Adipocyte (in vitro differentiated cells): ENCODE measurements at regions not wholly inside any gene's neighbourhood (a gene's known extent, or its start where the extent isn't known, plus 50 kb on each side); places are given as distances from the start of the nearest gene placed in this dataset.
"Not testable (repeated sequence)": the region's sequence is repeated elsewhere in the genome, so short reads cannot be mapped to it uniquely, and the experiment has no call there.

ENCODE experiments used
- DNase-seq: peaks from one replicate; pipeline ENCODE4 v3.0.0-alpha.2; 2015; ENCODE audit warnings: low read depth
- H3K27me3 ChIP-seq: replicated peaks from 2 replicates; pipeline ENCODE4 v1.7.0; 2013; ENCODE audit warnings: mild to moderate bottlenecking, low read length, moderate library complexity; ENCODE audit not compliant: control insufficient read depth, insufficient read depth
- H3K36me3 ChIP-seq: 2 replicates; pipeline ENCODE4 v1.7.0; 2013; ENCODE audit warnings: low read length, mild to moderate bottlenecking, moderate library complexity; ENCODE audit not compliant: control insufficient read depth, insufficient read depth, severe bottlenecking
- H3K4me1 ChIP-seq: 2 replicates; pipeline ENCODE4 v1.7.0; 2013; ENCODE audit warnings: mild to moderate bottlenecking, low read length, moderate library complexity; ENCODE audit not compliant: control insufficient read depth, insufficient read depth
- H3K4me3 ChIP-seq: 2 replicates; pipeline ENCODE4 v1.7.0; 2013; ENCODE audit warnings: mild to moderate bottlenecking, low read length, moderate library complexity
- H3K9ac ChIP-seq: 2 replicates; pipeline ENCODE4 v1.7.0; 2013; ENCODE audit warnings: mild to moderate bottlenecking, low read length, moderate library complexity
- H3K9me3 ChIP-seq: 2 replicates; pipeline ENCODE4 v1.7.0; 2013; ENCODE audit warnings: mild to moderate bottlenecking, low read length, moderate library complexity; ENCODE audit not compliant: control insufficient read depth

DNA sequence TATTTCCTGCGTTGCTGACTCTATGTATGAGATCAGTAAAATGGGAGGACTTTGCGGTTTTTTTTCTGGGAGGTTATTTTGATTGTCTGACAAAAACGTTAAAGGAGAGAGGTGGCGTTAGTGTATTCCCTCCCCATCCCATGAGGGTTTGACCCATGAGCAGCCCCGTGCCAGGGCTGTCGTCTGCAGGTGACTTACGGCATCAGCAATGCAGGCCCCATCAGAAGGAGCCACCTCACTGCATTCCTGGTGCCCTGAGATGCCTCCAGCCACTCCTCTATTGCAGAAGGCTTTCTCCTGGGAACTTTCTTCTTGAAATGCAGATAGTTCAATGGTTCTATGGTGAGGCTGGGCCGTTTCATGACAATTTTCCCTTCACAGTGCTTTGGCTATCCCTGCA, 149.3 kb downstream of the TTLL2 start:
- Histone ChIP-seq H3K27me3 (no peaks in the 10 kb centered on the region), H3K9me3 (no peaks in the 10 kb centered on the region), H3K9ac (no peak overlapping the region), H3K4me1 (no peaks in the 10 kb centered on the region), H3K36me3 (no peaks in the 10 kb centered on the region), H3K4me3 (no peak overlapping the region)
- DNase-seq = no peak

DNA sequence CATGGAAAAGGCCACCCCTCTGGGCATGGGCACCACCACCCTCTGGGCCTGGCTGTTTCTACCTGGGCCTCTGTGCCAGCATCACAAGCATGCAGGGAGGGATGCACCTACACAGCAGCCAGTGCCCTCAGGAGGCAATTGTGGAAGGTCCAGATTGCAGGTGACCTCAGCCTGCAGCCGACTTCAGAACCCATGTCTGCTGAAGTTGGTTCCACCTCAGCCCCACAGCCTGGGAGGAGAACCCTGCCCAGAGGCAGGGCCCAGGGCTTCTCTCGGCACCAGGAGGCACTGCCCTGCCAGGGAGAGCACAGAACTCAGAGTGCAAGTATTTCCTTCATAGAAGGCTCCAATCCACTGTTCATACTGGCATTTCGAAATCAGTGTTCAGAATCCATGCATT, 149.8 kb downstream of the TTLL2 start:
- H3K9ac ChIP-seq = no peak overlapping the region
- H3K27me3 ChIP-seq = peaks cover 5% of the 10 kb centered on the region
- peak; percentile 1 for DNase-seq
- H3K4me3 ChIP-seq = no peak overlapping the region
- H3K9me3 ChIP-seq = no peaks in the 10 kb centered on the region
- no peaks in the 10 kb centered on the region for H3K36me3 ChIP-seq
- H3K4me1 ChIP-seq = no peaks in the 10 kb centered on the region

DNA sequence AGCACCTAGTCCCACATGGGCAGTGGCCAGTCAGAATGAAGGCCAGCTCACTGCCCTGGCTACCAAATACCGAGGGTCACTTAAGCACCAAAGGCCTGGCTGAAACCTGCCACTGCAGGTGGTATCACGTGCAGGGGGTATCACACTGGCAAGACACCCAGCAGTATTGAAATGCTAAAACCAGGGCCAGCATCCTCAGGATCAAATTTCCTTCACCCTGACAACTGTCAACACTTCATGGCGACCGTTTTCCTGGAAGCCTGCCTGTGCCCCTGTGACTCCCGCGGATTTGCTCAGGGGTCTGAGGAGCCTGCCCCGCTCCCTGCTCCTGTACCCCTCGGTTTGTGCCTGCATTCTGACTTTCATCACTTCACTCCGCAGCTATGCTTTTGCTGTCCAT, 151.1 kb downstream of the TTLL2 start:
- Histone ChIP-seq H3K4me3 (no peak overlapping the region), H3K36me3 (no peaks in the 10 kb centered on the region), H3K27me3 (peaks cover 7% of the 10 kb centered on the region), H3K9me3 (no peaks in the 10 kb centered on the region), H3K4me1 (no peaks in the 10 kb centered on the region), H3K9ac (no peak overlapping the region)
- DNase-seq = no peak

DNA sequence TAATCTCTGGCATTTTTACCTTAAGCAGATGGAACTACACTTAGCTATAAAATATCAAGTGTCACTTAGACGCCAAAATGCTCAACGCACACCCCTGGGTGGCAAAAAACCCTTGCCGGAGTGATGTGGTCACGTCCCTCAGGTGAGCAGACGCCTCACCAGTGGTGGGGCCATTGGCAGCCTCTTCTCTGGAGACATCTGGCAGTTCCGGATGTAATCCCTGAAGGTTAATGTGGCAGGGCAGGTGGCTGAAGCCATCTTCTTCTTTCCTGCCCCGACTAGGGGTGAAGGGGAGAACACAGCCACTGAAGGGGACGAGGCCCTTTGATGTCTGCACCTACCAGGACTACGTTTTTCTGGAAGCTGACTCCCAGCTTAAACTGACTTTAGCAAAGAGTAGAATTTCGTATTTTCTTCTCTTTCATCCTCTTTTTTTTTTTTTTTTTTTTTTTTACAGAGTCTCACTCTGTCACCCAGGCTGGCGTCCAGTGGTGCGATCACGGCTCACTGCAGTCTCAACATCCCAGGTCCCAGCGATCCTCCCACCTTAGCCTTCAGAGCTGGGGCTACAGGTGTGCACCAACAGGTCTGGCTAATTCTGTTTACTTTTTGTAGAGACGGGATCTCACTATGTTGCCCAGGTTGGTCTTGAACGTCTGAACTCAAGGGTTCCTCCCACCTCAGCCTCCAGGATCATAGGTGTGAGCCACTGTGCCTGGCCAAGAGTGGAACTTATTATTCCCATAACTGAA, 152.1 kb downstream of the TTLL2 start:
- Histone ChIP-seq H3K9me3 (no peaks in the 10 kb centered on the region), H3K27me3 (peaks cover 7% of the 10 kb centered on the region), H3K9ac (no peak overlapping the region), H3K4me1 (no peaks in the 10 kb centered on the region), H3K36me3 (no peaks in the 10 kb centered on the region), H3K4me3 (no peak overlapping the region)
- no peak for DNase-seq

DNA sequence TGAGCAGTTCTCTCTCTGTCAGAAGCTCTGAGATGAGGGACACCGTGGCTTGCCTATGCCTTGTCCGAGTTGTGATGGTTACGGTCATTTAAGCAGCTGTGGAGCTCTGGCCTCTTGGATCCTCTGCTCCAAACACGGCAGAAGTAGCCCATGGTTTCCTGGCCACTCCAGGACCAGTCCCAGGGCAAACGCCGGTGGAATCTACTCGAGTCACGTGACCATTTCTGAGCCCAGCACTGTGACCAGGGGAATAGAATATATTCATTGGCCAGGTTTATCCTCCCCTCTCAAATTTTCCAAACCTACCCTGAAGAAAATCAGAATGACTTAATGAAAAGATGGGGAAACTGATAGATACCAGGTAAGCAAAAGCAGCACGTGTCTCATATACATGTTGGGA, 152.8 kb downstream of the TTLL2 start:
- no peak for DNase-seq
- Histone ChIP-seq H3K36me3 (no peaks in the 10 kb centered on the region), H3K27me3 (peaks cover 7% of the 10 kb centered on the region), H3K9ac (no peak overlapping the region), H3K9me3 (no peaks in the 10 kb centered on the region), H3K4me1 (no peaks in the 10 kb centered on the region), H3K4me3 (no peak overlapping the region)

DNA sequence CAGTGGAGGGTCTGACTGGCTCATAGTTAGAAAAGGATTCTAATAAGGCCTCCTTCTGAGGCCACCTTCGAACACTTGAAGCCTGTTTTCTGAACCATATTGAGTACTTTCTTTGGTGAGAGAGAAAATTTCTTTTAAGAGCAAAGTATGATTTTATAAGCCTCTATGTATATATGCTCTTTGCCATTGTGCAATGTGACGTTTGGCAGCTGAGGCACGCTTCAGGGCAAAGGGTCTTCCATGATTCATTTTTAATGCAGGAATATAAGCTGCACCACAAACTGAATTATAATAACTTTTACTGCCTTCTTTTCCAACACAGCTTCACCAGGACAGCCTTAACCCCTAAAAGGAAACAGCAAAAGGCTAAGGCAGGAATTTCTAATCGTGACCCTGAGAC, 154.4 kb downstream of the TTLL2 start:
- Histone ChIP-seq H3K4me3 (no peak overlapping the region), H3K36me3 (no peaks in the 10 kb centered on the region), H3K4me1 (no peaks in the 10 kb centered on the region), H3K9ac (no peak overlapping the region), H3K9me3 (no peaks in the 10 kb centered on the region), H3K27me3 (peaks cover 7% of the 10 kb centered on the region)
- no peak for DNase-seq

DNA sequence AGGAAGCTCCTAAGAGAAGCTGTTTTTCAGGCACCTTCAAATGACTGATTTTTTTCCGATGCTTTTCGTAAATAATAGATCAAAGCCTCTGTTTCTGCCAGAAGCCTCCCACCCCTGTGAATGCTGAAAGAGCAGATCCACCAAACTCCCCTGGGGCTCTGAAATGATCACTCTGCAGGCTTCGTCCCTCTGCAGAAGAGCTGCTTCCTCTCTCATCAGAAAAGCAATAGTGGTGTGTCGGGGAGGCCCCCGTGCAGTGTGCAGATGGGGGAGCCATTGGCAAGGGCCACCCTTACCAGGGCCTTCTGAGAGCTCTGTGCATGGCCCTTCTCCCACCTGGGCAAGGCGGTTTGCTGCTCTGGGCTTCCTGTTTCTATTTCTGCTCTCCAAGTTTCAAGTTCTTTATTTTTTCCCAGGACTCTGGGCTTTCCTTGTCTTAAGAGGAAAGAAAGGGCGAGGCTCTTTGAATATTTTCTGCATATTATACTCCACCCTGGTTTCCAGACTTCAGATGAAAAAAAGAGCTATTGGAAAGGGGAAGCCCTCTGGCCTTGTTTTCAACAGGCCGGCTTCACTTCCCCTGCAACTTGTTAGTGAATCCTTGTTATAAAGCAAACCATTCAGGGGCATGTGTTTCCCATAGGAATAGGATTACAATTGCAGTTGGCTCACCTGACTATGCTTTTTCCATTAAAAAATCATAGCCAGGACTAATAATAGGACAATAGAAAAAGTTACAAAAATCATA, 155.2 kb downstream of the TTLL2 start:
- Histone ChIP-seq H3K4me3 (no peak overlapping the region), H3K27me3 (peaks cover 7% of the 10 kb centered on the region), H3K4me1 (no peaks in the 10 kb centered on the region), H3K9ac (no peak overlapping the region), H3K9me3 (no peaks in the 10 kb centered on the region), H3K36me3 (no peaks in the 10 kb centered on the region)
- no peak for DNase-seq

DNA sequence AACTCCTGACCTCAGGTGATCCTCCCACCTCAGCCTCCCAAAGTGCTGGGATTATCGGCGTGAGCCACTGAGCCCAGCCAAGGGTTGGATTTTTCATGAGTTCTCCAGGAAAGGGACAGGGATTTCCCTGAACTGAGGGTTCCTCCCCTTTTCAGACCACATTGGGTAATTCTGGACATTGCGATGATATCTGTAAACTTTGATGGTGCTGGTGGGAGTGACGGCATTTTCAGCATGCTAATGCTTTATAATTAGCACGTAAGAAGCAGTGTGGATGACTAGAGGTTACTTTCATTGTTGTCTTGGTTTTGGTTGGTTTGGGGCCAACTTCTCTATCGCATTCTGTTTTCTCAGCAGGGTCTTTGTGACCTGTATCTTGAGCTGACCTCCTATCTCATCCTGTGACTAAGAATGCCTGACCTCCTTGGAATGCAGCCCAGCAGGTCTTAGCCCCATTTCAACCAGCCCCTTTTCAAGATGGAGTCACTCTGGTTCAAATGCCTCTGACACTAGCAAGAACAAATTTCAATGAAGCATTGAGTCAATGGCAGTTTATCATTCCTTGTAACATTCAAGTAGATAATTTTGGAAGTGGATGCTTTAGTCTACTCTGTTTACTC, 156.5 kb downstream of the TTLL2 start:
- Histone ChIP-seq H3K4me1 (no peaks in the 10 kb centered on the region), H3K9me3 (no peaks in the 10 kb centered on the region), H3K27me3 (peaks cover 10% of the 10 kb centered on the region), H3K36me3 (no peaks in the 10 kb centered on the region), H3K4me3 (no peak overlapping the region), H3K9ac (no peak overlapping the region)
- DNase-seq = no peak

DNA sequence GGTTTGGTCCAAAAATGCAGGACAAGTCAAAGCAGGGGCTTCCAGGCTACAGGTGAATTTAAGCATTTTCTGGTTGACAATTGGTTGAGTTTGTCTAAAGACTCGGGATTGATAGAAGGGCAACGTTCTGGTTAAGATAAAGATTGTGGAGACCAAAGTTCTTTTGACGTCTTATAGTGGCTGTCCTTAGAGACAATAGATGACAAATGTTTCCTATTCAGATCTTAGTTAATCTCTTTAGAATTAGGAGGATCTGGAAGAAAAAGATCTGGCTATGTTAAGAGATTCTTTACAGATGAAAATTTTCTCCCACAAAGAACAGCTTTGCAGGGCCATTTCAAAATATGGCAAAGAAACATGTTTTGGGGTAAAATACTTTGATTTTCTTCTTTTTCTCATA, 157.9 kb downstream of the TTLL2 start:
- H3K4me3 ChIP-seq, H3K9ac ChIP-seq, H3K9me3 ChIP-seq, H3K36me3 ChIP-seq, DNase-seq, H3K4me1 ChIP-seq: not testable (repeated sequence)
- H3K27me3 ChIP-seq = peaks cover 18% of the 10 kb centered on the region

DNA sequence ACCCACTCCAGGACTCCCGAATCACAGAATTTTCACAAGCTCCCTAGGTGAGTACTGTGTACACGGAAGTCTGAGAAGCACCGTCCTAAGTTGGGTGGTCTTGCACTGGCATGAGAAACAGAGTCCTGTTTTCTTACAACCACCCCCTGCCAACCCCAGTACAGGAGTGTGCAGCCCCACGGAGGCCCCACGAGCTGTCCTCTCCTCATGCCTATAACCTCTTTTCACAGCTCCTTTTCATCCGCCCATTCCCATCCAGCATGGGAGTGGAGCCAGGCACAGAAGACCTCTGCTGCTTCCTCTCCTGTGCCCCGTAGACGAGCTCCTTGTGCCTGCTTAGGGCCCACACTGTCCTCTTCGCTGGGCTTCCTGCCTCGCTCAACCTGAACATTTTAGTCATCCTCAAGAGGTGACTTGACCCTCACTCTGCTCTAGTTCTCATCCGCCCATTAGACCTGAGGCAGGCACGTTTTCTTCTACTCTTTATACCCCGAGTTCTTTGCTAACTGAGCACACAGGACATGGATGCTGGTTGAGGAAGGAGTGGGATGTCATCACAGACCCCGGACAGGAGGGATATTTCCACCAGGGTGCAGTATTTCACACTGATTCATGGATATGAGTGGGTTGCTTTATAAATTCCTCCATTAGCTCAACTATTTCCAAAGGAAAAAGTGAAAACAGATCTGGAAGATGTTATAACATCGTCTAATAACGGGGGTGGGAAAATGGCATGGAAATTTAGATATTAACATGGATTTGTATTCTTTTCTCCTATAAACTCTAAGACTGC, 160.5 kb downstream of the TTLL2 start:
- H3K4me1 ChIP-seq = no peaks in the 10 kb centered on the region
- no peaks in the 10 kb centered on the region for H3K9me3 ChIP-seq
- DNase-seq = no peak
- H3K4me3 ChIP-seq = no peak overlapping the region
- peaks cover 15% of the 10 kb centered on the region for H3K27me3 ChIP-seq
- no peak overlapping the region for H3K9ac ChIP-seq
- no peaks in the 10 kb centered on the region for H3K36me3 ChIP-seq
